ENCODE measurements at regions not wholly inside any gene's neighbourhood (a gene's known extent, or its start where the extent isn't known, plus 50 kb on each side); places are given as distances from the start of the nearest gene placed in this dataset.

GRCh38 chr3:59327376-59327808 is 277.6 kb upstream of the CFAP20DC start:
- TF ChIP-seq POLR2A (IDR thresholded peaks at IDR 0.05) (no peak), CTCF (IDR thresholded peaks at IDR 0.05) (no peak)
